ENCODE measurements at regions not wholly inside any gene's neighbourhood (a gene's known extent, or its start where the extent isn't known, plus 50 kb on each side); places are given as distances from the start of the nearest gene placed in this dataset.

DNA sequence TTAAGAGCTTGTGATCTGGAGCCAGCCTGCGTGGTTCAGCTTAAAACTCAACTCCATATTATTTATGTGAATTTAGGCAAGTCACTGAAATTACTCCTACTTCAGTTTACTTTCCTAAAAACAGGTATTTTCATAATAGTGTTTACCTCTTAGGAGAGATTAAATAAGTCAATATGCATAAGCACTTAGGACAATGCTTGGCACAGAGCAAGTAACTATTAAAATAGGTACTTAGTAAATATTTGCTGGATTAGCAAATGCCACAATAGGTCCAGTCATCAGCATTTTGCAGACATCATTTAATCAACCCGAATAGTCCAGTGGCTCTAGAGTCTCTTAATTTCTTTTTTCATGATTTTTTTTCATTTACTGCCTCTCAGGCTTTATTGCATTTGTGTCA, 78.6 kb upstream of the PTPRK start:
- in situ Hi-C loops (cut with HindIII; ENCODE audit: low sequenced_read_pairs): no loop called here
- peak; percentile 8 for DNase-seq (ENCODE audit: low read depth, low spot score)
- TF ChIP-seq, protein P1, sequence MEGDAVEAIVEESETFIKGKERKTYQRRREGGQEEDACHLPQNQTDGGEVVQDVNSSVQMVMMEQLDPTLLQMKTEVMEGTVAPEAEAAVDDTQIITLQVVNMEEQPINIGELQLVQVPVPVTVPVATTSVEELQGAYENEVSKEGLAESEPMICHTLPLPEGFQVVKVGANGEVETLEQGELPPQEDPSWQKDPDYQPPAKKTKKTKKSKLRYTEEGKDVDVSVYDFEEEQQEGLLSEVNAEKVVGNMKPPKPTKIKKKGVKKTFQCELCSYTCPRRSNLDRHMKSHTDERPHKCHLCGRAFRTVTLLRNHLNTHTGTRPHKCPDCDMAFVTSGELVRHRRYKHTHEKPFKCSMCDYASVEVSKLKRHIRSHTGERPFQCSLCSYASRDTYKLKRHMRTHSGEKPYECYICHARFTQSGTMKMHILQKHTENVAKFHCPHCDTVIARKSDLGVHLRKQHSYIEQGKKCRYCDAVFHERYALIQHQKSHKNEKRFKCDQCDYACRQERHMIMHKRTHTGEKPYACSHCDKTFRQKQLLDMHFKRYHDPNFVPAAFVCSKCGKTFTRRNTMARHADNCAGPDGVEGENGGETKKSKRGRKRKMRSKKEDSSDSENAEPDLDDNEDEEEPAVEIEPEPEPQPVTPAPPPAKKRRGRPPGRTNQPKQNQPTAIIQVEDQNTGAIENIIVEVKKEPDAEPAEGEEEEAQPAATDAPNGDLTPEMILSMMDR (IDR thresholded peaks at IDR 0.05; ENCODE audit: low read depth, low read length): no peak
- H3K4me3 ChIP-seq (ENCODE audit: low read depth, low read length): no peak overlapping the region

DNA sequence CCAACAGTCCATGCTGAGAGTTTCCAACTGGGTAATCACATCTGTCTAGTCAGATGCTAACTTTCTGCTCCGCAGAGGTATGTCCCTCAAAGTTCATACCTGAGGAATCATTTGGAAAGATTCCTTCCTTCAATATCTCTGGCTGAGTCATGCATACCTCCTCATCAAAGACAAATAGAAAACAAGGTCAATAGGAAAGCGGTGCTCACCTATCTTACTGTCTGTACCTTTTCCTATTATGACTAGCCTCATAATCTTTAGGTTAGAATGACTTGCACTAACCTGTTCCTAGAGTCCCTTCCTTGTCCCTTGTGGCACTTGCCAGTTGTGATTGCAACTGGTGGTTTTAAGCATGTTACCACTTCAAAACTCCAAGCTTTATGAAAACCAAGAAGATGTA, 78.2 kb upstream of the PTPRK start:
- in situ Hi-C loops (cut with HindIII; ENCODE audit: low sequenced_read_pairs): no loop called here
- TF ChIP-seq, protein P1 (IDR thresholded peaks at IDR 0.05; ENCODE audit: low read depth, low read length): no peak
- no peak overlapping the region for H3K4me3 ChIP-seq (ENCODE audit: low read depth, low read length)
- no peak for DNase-seq (ENCODE audit: low read depth, low spot score)

DNA sequence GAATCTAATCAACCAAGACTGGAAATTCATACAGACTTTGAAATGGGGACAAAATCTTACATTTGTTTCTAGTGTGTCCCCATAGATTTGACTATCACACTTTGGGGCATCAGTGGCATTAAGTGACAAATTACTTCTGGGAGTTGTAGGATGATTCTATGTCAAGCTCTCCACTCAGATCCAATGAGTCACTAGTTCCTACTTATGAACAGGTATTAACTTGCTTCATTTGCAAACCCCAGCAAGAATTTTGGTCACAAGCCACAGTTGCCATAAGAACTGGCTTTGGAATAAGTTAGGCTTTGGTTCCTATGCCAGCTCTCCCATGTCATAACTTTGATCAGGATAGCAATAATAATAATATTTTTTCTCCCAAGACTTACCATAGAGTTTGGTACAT, 77.6 kb upstream of the PTPRK start:
- DNase-seq (ENCODE audit: low read depth, low spot score): no peak
- TF ChIP-seq, protein P1 (IDR thresholded peaks at IDR 0.05; ENCODE audit: low read depth, low read length): no peak
- in situ Hi-C loops (cut with HindIII; ENCODE audit: low sequenced_read_pairs): no loop called here
- no peak overlapping the region for H3K4me3 ChIP-seq (ENCODE audit: low read depth, low read length)

DNA sequence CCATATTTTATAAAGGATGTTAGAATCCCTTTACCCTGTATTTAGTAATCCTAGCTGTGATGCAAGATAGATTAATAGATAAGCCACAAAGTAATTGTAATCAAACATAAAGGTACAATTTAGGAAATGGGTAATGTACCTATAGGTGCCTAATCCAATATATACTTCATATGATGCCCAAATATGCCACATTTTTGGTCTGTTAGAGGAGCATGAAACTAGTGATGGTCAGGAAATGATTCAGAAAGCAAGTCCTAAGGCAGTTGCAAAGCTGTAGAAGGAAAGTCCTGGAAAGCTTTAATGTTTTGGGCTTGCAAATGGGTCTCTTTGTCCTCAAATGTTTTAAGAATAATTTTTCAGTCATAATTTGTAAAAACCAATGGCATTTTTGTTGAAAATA, 76.6 kb upstream of the PTPRK start:
- no peak for DNase-seq (ENCODE audit: low read depth, low spot score)
- TF ChIP-seq, protein P1 (IDR thresholded peaks at IDR 0.05; ENCODE audit: low read depth, low read length): no peak
- in situ Hi-C loops (cut with HindIII; ENCODE audit: low sequenced_read_pairs): no loop called here
- H3K4me3 ChIP-seq (ENCODE audit: low read depth, low read length): no peak overlapping the region

DNA sequence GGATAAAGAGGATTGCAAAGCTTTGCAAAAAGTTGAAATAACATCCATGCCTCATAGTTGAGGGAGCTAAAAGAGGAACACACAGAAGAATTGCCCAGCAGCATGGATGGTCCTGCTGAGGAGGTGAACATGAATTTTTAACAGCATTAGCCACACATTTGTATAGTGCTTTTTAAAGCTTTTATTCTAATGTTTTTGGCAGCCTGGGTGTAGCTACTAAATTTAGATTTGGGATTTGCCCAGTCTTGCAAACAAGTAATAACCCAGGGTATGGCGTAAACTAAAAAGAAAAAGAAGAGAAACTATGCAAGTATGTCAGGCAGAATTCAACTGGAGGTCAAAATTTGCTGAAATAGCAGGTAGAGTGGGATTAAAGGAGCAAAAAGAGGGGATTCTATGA, 75.1 kb upstream of the PTPRK start:
- no peak overlapping the region for H3K4me3 ChIP-seq (ENCODE audit: low read depth, low read length)
- TF ChIP-seq, protein P1 (IDR thresholded peaks at IDR 0.05; ENCODE audit: low read depth, low read length): no peak
- in situ Hi-C loops (cut with HindIII; ENCODE audit: low sequenced_read_pairs): no loop called here
- DNase-seq (ENCODE audit: low read depth, low spot score): no peak

DNA sequence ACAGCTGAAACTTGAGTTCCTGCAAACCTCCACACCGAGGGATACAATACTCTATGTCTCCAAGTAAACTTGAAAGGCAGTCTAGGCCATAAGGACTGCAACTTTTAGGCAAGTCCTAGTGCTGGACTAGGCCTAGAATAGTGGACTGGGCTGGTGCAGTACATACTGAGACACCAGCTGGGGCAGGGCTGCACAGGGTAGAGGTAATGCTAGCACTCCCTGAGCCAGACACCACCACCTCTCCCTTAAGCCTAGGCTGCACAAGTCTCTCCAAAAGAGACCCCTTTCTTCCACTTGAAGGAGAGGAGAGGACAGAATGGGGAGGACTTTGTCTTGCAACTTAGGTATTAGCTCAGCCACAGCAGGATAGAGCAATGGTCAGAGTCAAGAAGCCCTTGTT, 65.7 kb upstream of the PTPRK start:
- TF ChIP-seq, protein P1 (IDR thresholded peaks at IDR 0.05; ENCODE audit: low read depth, low read length): no peak
- H3K4me3 ChIP-seq (ENCODE audit: low read depth, low read length): no peak overlapping the region
- in situ Hi-C loops (cut with HindIII; ENCODE audit: low sequenced_read_pairs): no loop called here
- no peak for DNase-seq (ENCODE audit: low read depth, low spot score)
